T-helper 2 cell treated with Interferon-gamma antibody and Interleukin-4, amounts not matched to agents 100 ng/mL and 5 ng/mL, for 36 hours (primary cell): ENCODE measurements at regions not wholly inside any gene's neighbourhood (a gene's known extent, or its start where the extent isn't known, plus 50 kb on each side); places are given as distances from the start of the nearest gene placed in this dataset.

Source experiments
- intact Hi-C: fragments of 100-400 bp; cut with micrococcal nuclease; formaldehyde crosslinking; loops from one replicate; pipeline ENCODE4 v1.15.1; 2023

DNA sequence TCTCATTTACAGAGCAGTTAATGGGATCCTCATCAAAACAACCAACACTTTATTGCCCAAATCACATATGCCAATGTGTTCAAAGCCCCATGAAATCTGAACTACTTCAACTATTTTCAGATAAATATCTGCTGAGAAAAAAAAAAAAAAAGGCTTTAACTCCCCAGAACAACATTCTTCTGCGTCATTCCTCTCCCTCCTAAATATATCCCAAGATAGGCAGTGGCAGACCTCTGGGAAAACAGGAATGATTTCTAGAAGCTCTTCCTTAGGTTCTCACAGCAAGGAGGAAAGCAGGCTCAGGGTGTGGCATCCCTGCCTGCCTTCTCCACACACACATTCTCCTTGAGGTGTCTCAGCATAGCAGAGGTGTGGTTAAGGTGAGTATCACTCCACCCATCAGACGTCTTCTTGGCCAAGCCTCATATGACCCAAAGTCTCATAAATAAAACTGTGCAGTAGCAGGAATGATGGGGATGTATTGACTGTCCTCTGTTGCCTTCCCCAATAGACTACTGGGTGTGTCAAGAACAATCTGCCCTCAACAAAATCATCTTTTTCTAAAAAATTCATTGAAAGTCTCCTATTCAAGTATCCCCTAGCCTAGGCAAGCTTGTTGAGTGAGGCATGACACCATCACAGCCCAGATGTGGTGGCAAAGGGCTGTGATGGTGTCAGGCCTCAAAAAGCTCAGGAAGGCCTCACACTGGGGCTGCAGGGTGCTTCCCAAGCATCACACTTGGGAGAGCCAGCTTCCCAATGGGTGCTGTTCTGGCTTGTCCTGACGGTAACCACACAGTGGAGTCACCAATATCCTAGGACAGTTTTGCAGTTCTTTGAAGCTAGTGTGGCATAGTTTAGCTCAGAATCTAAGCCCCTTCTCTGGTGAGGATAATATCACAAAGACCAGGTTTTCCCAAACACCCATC, 135.4 kb upstream of the SOX9 start:
- intact Hi-C loops = no loop called here

DNA sequence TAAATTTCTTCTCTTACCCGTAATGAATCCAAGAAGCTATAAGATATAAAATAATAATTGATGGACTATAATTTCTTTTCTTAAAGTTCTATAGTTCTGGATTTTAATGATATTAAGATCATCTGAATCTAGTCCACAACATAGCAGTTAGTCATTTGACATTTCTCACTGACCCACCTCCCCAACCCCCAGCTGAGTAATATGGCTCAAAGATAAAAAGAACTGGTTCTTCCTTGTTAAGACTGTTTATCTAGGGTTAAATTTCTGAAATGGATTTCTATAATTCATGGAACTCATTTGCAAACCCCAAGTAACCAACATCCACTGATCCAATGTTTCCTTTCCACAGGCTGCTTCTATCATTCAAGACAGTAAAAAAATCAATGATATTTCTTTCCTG, 133.9 kb upstream of the SOX9 start:
- intact Hi-C loops = no loop called here

DNA sequence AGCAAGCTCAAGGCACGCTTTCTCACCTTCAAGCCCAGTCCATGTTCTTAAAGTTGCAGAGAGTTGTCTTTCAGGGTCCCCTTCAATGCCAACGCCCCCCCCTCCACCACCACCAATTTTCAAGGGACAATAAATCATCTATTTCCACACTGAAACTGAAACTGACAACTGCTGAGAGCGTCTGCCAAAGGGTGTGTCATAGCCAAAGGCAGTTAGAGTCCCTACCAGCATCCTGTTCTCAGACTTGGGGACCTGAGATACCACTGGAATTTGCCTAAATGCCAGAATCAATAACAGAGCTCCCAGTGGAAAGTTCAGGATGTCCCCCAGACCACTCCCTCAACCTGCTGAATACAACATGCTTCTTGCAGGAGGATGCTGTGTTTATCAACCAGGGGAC, 133.2 kb upstream of the SOX9 start:
- intact Hi-C loops = no loop called here

DNA sequence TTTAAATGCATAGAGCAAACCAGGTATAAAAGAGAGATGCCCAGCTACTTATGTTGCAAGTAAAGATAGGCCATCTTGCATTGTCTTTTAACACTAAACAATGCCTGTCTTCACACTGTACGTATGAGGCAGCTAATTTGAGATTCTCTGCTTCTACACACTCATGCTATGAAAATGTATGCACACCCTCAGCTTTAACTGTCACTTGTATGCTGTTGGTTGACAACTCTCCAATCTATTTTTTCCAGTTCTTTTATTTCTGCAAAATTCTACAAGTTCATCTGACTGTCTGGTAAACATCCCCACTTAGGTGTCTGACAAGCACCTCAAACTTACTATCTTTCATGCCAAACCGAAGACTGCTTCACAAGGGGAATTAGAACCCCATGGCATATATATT, 131.7 kb upstream of the SOX9 start:
- intact Hi-C loops = no loop called here

DNA sequence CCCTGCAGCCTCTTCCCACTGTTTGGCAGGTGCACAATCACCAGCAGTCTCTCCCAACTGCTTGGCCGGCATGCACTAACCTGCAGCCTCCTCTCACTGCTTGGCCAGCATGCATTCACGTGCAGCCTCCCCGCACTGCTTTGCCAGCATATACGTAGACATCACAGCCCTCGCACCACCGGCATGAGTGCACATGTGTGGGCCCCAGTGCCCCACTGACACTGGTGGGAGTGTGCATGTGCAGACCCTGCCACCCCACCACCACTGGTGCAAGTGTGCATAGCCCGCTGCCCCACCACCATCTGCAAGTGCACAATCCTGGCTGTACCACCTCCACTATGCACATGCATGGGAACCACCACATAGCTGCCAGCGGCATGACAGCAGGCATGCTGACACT, 127.5 kb upstream of the SOX9 start:
- intact Hi-C loops = no loop called here

DNA sequence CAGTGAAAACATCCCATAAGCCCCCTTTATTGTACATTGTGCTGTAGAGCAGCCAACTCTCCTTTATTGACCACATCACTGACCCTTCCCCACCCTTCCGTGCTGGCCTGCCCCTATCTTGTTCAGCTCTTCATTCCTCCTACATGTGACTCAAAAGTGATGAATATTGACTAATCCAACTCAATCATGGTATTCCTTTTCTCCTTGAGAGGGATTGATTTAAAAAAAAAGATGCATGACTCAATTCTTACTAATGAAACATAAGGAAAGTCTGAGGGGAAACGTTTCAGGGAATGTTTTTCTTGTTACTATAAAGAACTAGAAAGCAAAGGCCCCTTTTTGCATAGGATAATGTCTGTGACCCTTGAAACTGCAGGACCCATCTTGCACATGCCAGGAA, 125.2 kb upstream of the SOX9 start:
- intact Hi-C loops = no loop called here

DNA sequence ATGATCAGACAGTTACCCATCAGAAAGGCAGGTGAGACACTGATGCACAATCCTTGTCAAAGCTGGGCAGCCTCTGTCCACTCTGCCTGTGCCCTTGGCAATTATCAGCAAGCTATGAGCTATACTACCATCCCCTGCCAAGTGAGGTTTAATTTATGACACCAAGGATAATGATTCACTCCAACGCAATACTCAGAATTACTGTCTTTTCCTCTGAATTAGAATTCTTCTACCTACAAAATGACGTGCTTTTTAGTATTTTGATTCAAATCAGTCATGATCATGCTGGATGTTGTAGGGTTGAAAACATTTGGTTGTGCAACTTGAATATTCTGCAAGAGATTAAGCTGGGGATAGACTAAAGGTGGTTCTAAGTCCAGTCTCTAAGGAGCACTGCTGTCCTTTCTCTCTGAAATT, 116.8 kb upstream of the SOX9 start:
- intact Hi-C loops = no loop called here

DNA sequence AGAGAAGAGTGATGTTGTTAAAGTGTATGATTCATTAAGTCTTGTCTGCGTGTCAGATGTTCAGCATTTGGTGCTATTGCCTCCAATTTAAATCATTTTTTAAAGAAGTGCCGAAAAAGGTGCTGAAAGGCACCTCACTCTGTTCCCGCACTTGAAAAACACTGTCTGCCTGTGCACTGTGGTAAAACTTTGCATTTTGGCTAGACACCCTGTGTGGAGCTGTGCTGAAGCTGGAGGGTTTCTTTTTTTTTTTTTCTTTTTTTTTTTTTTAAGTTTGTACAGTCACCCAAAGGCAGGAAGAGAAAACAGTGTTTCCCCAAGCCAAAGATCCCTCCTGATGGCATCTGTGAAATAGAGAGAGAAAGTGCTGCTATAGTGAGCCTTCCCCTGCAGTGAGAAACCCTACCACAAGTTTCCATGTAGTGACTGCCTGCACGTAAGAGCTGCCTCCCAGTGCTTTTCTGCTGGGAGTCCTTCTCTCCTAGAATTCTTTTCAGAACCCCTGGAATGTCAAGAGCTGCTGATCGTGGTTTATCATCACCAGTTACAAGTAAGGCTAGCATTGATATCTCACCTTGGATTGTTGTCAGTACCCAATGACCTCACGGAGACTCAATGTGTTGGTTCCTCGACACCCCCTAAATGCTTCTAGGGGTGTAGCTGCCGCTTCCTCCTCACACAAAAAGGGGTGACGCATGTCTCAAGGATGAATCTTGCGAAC, 116.0 kb upstream of the SOX9 start:
- intact Hi-C loops = no loop called here

DNA sequence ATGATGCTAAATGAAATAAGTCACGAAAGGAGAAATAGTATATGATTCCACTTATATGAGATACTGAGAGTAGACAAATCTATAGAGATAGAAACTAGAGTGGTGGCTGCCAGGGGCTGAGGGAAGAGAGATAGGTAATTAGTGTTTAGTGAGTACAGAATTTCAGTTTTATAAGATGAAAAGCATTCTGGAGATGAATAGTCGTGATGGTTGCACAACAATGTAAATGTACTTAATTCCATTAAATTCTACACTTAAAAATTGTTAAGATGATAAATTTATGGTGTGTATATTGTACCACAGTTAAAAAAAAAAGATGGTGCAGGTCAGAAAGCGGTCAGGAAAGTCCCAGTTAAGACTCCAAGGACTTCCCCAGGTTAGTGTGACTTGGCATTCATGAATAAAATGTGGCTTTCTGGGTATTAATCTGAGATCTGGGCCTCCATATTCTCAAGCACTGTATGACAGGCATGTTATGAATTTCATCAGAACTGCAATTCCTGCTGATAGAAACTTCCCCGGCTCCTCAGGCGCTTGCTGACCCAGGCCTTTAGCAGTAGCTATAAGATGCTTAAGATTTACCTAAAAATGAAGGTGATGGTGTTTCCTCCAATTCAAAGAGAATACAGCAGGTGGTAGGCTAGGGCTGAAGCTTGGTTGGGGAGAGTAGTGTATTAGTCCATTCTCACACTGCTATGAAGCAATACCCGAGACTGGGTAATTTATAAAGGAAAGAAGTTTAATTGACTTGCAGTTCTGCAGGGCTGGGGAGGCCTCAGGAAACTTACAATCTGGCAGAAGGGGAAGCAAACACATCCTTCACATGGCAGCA, 115.3 kb upstream of the SOX9 start:
- intact Hi-C loops = no loop called here

DNA sequence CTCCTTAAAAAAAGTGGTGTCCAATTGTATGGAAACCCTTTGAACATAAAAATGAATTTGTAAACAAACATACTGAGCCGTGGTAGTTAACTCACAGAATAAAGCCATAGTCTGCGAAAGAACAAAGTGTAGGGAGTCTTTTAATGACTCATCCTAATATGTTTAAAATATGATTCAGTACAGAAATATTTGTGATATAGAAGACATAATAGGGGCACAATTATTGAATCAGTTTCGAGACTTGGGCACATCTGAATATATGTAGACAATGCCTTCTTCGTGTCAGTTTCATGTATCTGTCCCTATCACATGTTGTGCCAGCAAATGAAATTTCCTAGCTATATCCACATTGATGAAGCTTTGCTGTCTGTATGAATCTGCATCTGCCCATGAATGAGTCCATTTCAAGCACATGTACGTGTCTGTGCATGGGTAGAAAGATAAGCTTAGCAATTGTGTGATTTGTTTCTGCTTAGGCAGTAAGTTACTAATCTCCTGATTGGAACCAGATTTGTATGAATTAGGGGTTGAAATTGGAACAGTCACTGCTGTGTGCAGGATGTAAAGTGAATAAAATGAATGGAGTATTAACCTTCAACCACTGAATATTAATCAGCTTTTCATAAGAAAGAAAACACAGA, 112.5 kb upstream of the SOX9 start:
- intact Hi-C loops = no loop called here

DNA sequence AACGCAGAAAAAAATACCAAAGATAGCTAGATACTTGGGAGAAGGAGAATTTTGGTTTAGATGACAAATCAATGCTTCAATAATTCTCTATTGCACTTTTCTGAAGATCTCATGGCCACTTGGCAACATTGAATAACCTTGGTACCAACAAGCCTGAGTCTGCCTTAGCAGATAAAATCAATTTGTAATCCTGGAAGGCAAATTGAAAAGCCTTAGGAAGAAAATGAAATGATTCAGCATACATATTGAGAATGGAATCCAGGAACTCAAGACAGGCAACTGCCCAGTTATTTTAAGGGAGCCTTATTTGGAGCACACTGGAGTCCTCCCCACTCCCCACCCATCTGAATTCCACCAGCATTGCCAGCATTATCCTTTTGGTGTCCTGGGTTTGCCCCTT, 109.3 kb upstream of the SOX9 start:
- intact Hi-C loops = no loop called here

DNA sequence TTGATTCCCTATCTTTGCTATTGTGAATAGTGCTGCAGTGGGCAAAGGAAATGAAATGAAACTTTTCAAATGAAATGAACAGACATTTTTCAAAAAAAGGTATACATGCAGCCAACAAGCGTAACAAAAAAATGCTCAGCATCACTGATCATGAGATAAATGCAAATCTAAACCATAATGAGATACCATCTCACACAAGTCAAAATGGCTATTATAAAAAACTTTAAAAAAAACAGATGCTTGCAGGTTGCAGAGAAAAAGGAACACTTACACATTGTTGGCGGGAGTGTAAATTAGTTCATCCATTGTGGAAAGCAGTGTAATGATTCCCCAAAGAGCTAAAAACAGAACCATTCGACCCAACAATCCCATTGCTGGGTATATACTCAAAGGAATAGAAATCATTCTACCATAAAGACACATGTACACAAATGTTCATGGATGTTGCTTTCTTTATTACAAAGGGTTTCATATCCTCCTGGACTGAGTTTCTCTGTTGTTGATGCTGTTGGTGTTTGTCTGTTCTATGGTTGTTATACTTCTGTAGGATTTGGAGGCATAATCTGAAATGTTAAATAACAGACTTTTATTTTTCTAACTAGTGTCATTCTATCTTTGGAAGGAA, 99.3 kb upstream of the SOX9 start:
- intact Hi-C loops = no loop called here

DNA sequence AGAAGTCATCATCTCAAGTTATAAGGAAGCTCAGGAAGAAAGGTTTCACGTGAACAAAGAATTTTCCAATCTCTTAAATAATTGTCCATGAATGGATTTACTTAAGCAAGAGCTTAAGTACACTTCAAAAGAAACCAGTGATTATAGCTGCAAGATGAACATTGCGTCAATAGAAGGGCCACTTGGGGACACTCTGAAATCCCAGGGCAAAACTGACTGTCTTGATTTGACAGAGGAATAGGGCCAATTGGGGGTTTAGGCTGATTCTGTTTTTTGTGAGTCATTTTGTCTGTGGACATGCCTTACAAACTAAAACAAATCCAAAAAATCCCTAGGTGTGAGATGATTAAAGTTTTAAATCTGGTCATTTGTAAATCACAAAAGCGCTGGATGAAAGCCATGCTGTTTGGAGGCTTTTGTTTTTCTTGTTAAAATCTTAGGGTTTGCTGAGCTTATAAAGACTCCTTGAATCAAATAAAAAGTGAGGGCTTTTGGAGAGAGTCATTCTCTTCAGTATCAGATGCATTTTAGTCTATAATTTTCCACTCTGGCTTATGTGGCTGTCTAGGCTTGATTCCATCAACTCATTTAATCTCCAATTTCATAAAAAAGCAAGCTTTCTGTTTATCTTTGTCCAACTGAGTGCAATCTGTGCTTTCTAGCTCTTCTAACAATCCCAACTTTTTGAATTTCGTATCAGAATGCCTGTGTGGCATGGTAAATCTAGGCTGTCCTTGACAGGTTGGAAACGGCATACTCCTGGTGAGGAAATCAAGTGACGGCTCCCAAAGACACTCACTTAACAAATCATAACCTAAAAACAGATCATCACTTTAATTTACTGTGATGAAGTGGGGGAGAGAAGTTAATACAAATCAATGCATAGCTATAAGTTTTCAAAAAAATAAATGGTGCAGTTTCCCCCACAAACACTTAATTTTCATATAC, 98.2 kb upstream of the SOX9 start:
- intact Hi-C loops = no loop called here

DNA sequence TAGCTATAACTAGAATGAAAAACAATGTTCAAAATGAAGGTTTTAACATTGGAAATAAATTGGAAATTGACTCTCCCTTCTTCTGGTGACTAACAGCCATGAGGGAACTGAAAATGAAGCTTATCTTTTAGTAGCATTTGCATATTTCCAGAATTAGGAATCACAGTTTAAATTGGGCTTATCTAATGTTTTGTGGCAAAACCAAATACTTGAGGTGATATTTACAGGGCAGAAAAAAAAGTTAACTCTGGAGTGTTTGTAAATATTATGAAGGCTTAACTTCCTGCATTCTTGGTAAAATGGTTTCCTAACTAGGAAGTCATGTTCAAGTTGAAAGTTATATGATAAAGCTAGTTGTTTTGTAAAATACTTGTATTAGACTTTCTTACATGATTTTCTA, 96.4 kb upstream of the SOX9 start:
- intact Hi-C loops = no loop called here

DNA sequence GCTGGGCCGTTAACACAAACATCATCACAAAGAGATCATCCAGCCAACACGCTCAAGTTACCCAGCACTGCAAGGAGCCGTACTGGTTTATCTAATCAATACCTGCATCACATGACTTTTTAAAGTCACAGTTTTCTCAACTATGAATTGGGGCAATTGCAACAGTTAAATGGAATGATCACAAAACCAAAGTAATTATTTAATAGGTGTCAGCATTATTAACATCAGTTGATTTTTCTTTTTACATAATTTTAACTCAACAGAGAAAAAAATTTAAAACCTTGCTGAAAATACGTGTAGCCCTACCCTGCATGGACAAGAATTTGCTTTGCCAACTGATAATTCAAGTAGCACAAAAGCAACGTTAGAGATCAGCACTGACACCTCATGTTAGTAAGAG, 95.7 kb upstream of the SOX9 start:
- intact Hi-C loops = no loop called here

DNA sequence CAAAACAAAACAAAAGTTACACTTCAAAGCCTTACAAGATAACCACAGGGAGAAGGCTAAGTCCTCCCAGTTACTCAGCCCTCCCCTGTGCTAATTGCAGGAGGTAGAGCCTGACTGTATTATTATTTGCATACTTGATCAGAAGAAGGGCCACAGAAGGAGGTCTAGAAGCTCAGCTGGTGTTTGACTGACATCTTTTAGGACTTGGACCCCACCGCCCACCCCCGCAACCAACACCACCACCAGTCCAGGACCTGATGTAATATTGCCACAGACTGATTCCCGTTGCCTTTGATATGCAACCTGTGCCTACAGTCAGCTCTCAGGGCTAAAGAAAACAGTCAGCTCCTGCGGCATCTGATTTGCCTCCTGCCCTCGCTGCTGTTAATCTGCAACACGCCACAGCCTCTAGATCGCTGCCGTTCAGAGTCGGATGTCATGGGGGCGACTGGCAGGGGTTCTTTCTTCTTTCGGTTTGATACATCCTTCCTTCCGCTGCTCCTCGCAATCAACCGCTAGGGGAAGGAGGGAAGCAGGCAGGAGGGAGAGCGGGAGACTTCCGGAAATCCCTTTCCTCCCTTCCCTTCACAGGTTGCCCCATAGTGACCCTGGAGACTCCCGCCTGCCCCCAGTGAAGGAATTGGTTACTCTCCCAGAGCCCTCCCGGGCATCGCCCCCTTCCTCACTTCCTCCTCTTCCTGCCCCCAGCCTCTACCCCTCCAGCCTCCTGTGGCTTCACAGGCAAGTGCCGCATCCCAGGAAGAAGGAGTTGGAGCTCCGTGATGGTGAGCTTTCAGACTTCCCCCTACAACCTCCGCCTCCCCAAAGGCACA, 90.5 kb upstream of the SOX9 start:
- intact Hi-C loops = no loop called here

DNA sequence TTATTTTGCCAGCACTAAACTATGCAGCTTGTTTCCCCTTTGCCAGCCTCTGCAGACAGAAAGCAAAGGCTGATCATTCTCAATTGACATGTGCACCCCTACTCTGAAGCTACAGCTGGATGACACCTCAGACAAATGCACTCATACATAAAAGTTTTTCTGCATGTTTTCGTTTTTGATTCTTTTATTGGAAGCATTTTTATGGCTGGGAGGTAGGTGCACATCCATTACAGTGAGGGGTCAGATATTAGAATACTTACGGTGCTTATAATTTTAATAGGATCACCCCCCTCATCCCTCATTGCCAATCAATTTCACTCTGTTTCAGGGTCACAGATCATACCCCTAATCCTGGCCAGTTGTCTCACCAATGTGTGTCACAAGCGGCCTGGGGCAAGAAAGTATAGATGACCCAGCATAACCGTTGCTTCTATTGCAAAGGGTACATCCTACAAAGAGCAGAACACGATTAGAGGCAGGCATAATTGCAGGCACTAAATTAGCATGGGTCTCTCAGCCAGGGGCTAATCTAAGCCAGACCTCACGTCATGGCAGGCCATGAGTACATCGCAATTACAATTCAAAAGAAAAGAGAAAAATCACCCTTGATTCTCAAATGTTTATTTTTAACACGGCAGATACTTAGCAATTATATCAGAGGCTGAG, 89.5 kb upstream of the SOX9 start:
- intact Hi-C loops = no loop called here

DNA sequence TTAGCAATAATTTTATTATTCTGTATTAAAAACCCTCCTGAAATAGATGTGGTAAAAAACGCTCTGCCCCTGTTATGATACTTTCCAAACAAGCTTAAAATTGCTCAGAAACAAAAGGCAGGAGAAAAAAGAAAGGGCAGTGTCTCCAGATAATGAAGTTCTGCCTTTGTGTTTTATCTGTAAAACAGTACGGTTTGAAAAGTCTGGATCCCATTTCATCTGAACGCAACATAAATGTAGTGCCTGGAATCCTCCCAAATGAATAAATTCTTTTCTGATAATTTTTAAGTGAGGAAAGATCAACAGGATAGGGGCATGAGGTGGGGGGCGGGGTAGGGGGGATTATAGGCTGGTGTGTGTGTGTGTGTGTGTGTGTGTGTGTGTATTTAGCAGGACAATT, 87.5 kb upstream of the SOX9 start:
- intact Hi-C loops = no loop called here
